IMR-90 (cell line): ENCODE measurements at regions not wholly inside any gene's neighbourhood (a gene's known extent, or its start where the extent isn't known, plus 50 kb on each side); places are given as distances from the start of the nearest gene placed in this dataset.

Experiments
- ATAC-seq: fragments of 200-7000 bp; cut with Tn5 transposase; 2 replicates; pipeline ENCODE4 v1.9.1; 2020; ENCODE audit warnings: low read depth, mild to moderate bottlenecking, moderate library complexity
- BruUV-seq: library from RNA; stranded (reverse); fragments of 400-500 nt; replicated peaks from 2 replicates; lab custom pipeline; 2021; lab: Mats Ljungman, UMichigan
- CTCF ChIA-PET: fragments of 300-600 bp; formaldehyde crosslinking; extraction: SDS; loops from one replicate; lab custom pipeline; 2021; ENCODE audit warnings: antibody characterized with exemption; lab: Yijun Ruan, JAX
- POLR2A ChIA-PET: fragments of 300-600 bp; sonication (Branson Sonifier 250); formaldehyde crosslinking; loops from one replicate; lab custom pipeline; 2022; ENCODE audit warnings: antibody characterized with exemption; ENCODE audit not compliant: unreplicated experiment; lab: Charles Lee
- DNase-seq: peaks from one replicate; pipeline ENCODE4 v3.0.0; 2013
- H2AFZ ChIP-seq: replicated peaks from 2 replicates; pipeline ENCODE3; 2013; ENCODE audit warnings: low read length, mild to moderate bottlenecking; ENCODE audit not compliant: poor library complexity
- H2AK5ac ChIP-seq: 2 replicates; pipeline ENCODE4 v1.6.1; 2013; ENCODE audit warnings: low read depth, low read length, inconsistent platforms
- H2AK9ac ChIP-seq: replicated peaks from 2 replicates; pipeline ENCODE3; 2013; ENCODE audit warnings: mild to moderate bottlenecking, low read depth, low read length, moderate library complexity; ENCODE audit not compliant: poor library complexity
- H2BK120ac ChIP-seq: 2 replicates; pipeline ENCODE4 v1.6.1; 2013; ENCODE audit warnings: low read depth, low read length, inconsistent platforms
- H2BK15ac ChIP-seq: 3 replicates; pipeline ENCODE4 v1.6.1; 2013; ENCODE audit warnings: low read depth, low read length, inconsistent platforms
- H2BK20ac ChIP-seq: 2 replicates; pipeline ENCODE4 v1.6.1; 2013; ENCODE audit warnings: low read depth, mild to moderate bottlenecking, inconsistent platforms, low read length, moderate library complexity
- H2BK5ac ChIP-seq: 2 replicates; pipeline ENCODE4 v1.6.1; 2013; ENCODE audit warnings: mild to moderate bottlenecking, low read depth, low read length, inconsistent platforms; ENCODE audit not compliant: poor library complexity, severe bottlenecking
- H3K14ac ChIP-seq: replicated peaks from 2 replicates; pipeline ENCODE4 v1.6.1; 2013; ENCODE audit warnings: low read depth, low read length, inconsistent platforms
- H3K18ac ChIP-seq: 2 replicates; pipeline ENCODE4 v1.6.1; 2013; ENCODE audit warnings: low read depth, low read length, control low read depth
- H3K23ac ChIP-seq: 2 replicates; pipeline ENCODE4 v1.6.1; 2013; ENCODE audit warnings: low read depth, low read length, inconsistent platforms
- H3K27ac ChIP-seq: 2 replicates; pipeline ENCODE4 v1.5.1; 2013; ENCODE audit warnings: mild to moderate bottlenecking, control low read depth, low read length; ENCODE audit not compliant: insufficient read depth
- H3K27me3 ChIP-seq: 2 replicates; pipeline ENCODE4 v1.6.1; 2013; ENCODE audit warnings: low read length; ENCODE audit not compliant: control insufficient read depth, insufficient read depth
- H3K36me3 ChIP-seq: 2 replicates; pipeline ENCODE4 v1.6.1; 2013; ENCODE audit warnings: low read length, mixed read lengths; ENCODE audit not compliant: control insufficient read depth, insufficient read depth
- H3K4ac ChIP-seq: 2 replicates; pipeline ENCODE4 v1.6.1; 2013; ENCODE audit warnings: low read depth, low read length, inconsistent platforms
- H3K4me1 ChIP-seq: 2 replicates; pipeline ENCODE4 v1.6.1; 2013; ENCODE audit warnings: low read length, mixed read lengths; ENCODE audit not compliant: control insufficient read depth, insufficient read depth
- H3K4me2 ChIP-seq: 2 replicates; pipeline ENCODE4 v1.6.1; 2013; ENCODE audit warnings: low read depth, mild to moderate bottlenecking, control low read depth, low read length, moderate library complexity
- H3K4me3 ChIP-seq: 2 replicates; pipeline ENCODE4 v1.5.1; 2013; ENCODE audit warnings: low read depth, mild to moderate bottlenecking, control low read depth, low read length, moderate library complexity; ENCODE audit not compliant: insufficient read depth
- H3K56ac ChIP-seq: 2 replicates; pipeline ENCODE4 v1.6.1; 2013; ENCODE audit warnings: low read length, inconsistent platforms; ENCODE audit not compliant: insufficient read depth; ENCODE audit errors: extremely low read depth
- H3K79me1 ChIP-seq, 2 experiments: 2 replicates each; pipeline ENCODE4 v1.6.1; 2013; ENCODE audit warnings: low read length in 2 of 2, inconsistent platforms in 1 of 2, low read depth in 1 of 2
- H3K9ac ChIP-seq: 2 replicates; pipeline ENCODE4 v1.6.1; 2013; ENCODE audit warnings: low read depth, low read length, control low read depth
- H3K9me1 ChIP-seq: 2 replicates; pipeline ENCODE4 v1.6.1; 2013; ENCODE audit warnings: low read length, inconsistent platforms; ENCODE audit not compliant: insufficient read depth
- H3K9me3 ChIP-seq: 2 replicates; pipeline ENCODE4 v1.6.1; 2013; ENCODE audit warnings: low read length; ENCODE audit not compliant: control insufficient read depth, insufficient read depth
- H4K20me1 ChIP-seq: 2 replicates; pipeline ENCODE4 v1.6.1; 2013; ENCODE audit warnings: low read length, inconsistent platforms; ENCODE audit not compliant: insufficient read depth
- H4K5ac ChIP-seq: 2 replicates; pipeline ENCODE4 v1.6.1; 2013; ENCODE audit warnings: mild to moderate bottlenecking, low read depth, low read length, control low read depth
- H4K8ac ChIP-seq, 2 experiments: 2 replicates each; pipeline ENCODE4 v1.6.1; 2013; ENCODE audit warnings: low read depth in 2 of 2, low read length in 2 of 2, control low read depth in 1 of 2, inconsistent platforms in 1 of 2
- H4K91ac ChIP-seq: 2 replicates; pipeline ENCODE4 v1.6.1; 2013; ENCODE audit warnings: low read depth, low read length, inconsistent platforms; ENCODE audit not compliant: insufficient read depth
- BHLHE40 ChIP-seq: fragments of 150-350 bp; IDR thresholded peaks from 2 replicates; pipeline ENCODE4 v1.6.1; 2016; ENCODE audit warnings: mild to moderate bottlenecking, low read depth, low read length
- ELK1 ChIP-seq: fragments of 150-350 bp; IDR thresholded peaks from 2 replicates; pipeline ENCODE4 v1.6.1; 2016; ENCODE audit warnings: low read depth, mild to moderate bottlenecking, low read length, moderate library complexity, borderline replicate concordance
- FOS ChIP-seq: fragments of 150-350 bp; IDR thresholded peaks from 2 replicates; pipeline ENCODE4 v1.6.1; 2016; ENCODE audit warnings: low read depth, low read length
- MAFK ChIP-seq: IDR thresholded peaks from 2 replicates; pipeline ENCODE4 v1.6.1; 2012; ENCODE audit warnings: low read depth, low read length, improper control_type of control experiment
- POLR2A ChIP-seq: IDR thresholded peaks from 2 replicates; pipeline ENCODE4 v1.6.1; 2012; ENCODE audit warnings: mild to moderate bottlenecking, low read depth, low read length
- RCOR1 ChIP-seq: IDR thresholded peaks from 2 replicates; pipeline ENCODE4 v1.6.1; 2012; ENCODE audit warnings: mild to moderate bottlenecking, low read length, improper control_type of control experiment; ENCODE audit not compliant: insufficient replicate concordance
- WGBS, 2 experiments: methylation state at CpG; one replicate each; pipeline versions ENCODE4 v1.1.5 to v1.1.7; 2013; ENCODE audit warnings: missing lambda C conversion rate in 2 of 2; ENCODE audit not compliant: insufficient read length in 1 of 2; ENCODE audit errors: extremely low coverage in 2 of 2; 5-methylcytosine and 5-hydroxymethylcytosine counted together
- dilution Hi-C: fragments of 300-500 bp; cut with HindIII; formaldehyde crosslinking; loops from one replicate; pipeline ENCODE4 v1.14.3; 2018; ENCODE audit warnings: low sequenced_read_pairs; ENCODE audit not compliant: unreplicated experiment
- in situ Hi-C: fragments of 300-500 bp; cut with MboI; formaldehyde crosslinking; loops from 3 replicates; pipeline ENCODE4 v1.14.3; 2019; ENCODE audit warnings: low sequenced_read_pairs, inconsistent platforms, mixed read lengths
- intact Hi-C: fragments of 100-400 bp; cut with micrococcal nuclease; formaldehyde crosslinking; loops from 2 replicates; pipeline ENCODE4 v1.10.0; 2022

GRCh38 chr21:15966651-15967050 lies 236.9 kb downstream of the USP25 start:
- no peak for TF ChIP-seq BHLHE40
- TF ChIP-seq ELK1, result no peak
- no peak for TF ChIP-seq RCOR1
- TF ChIP-seq MAFK, result no peak
- TF ChIP-seq FOS, result no peak
- no peak for TF ChIP-seq POLR2A
- H2AK5ac ChIP-seq, result no peak overlapping the region
- no peak overlapping the region for H4K5ac ChIP-seq
- H2BK5ac ChIP-seq, result no peak overlapping the region
- WGBS, 2 experiments, result no CpG with 5 or more reads among the region's 1 CpG
- no peaks in the 10 kb centered on the region for H4K20me1 ChIP-seq
- H3K27me3 ChIP-seq, result no peaks in the 10 kb centered on the region
- no peaks in the 10 kb centered on the region for H3K36me3 ChIP-seq
- no peak overlapping the region for H2AFZ ChIP-seq
- H3K4me3 ChIP-seq, result no peak overlapping the region
- H2BK15ac ChIP-seq, result no peak overlapping the region
- H3K4me2 ChIP-seq, result no peak overlapping the region
- in situ Hi-C loops (no loop called here), dilution Hi-C loops (no loop called here), intact Hi-C loops (no loop called here)
- no peak overlapping the region for H3K23ac ChIP-seq
- H3K27ac ChIP-seq, result no peak overlapping the region
- no TSS peak for BruUV-seq
- H4K91ac ChIP-seq, result no peak overlapping the region
- no peak overlapping the region for H3K14ac ChIP-seq
- no peak overlapping the region for H3K9ac ChIP-seq
- no peak overlapping the region for H2BK120ac ChIP-seq
- H2AK9ac ChIP-seq, result no peak overlapping the region
- H3K4me1 ChIP-seq, result no peaks in the 10 kb centered on the region
- H3K18ac ChIP-seq, result no peak overlapping the region
- no peak overlapping the region for H2BK20ac ChIP-seq
- CTCF ChIA-PET, result interaction anchor here (0.6 kb wide), 1 partner anchor 1800 kb away, joined by 3 read pairs; no protein-coding TSS in a partner anchor
- POLR2A ChIA-PET, result no interaction called here
- H3K79me1 ChIP-seq, result no peaks in the 10 kb centered on the region
- H3K9me1 ChIP-seq, result no peaks in the 10 kb centered on the region
- no peak overlapping the region for H3K56ac ChIP-seq
- H4K8ac ChIP-seq, result no peak overlapping the region
- H3K4ac ChIP-seq, result no peak overlapping the region
- no peak for ATAC-seq
- no peaks in the 10 kb centered on the region for H3K9me3 ChIP-seq
- DNase-seq, result no peak
